GM19455 (cell line): ENCODE measurements at regions not wholly inside any gene's neighbourhood (a gene's known extent, or its start where the extent isn't known, plus 50 kb on each side); places are given as distances from the start of the nearest gene placed in this dataset.
"Not testable (repeated sequence)": the region's sequence is repeated elsewhere in the genome, so short reads cannot be mapped to it uniquely, and the experiment has no call there.

Experiments used
- ATAC-seq: cut with Tn5 transposase; IDR thresholded peaks from one replicate; pipeline ENCODE4 v1.9.1; 2021; ENCODE audit not compliant: unreplicated experiment

- ATAC-seq, result no peak
These were observed 742.8 kb downstream of the FAM181B start for GRCh38 chr11:81990659-81991443.

GRCh38 chr11:81989093-81989492, 744.6 kb downstream of the FAM181B start:
- no peak for ATAC-seq

- no peak for ATAC-seq
These were observed 745.7 kb downstream of the FAM181B start for GRCh38 chr11:81987829-81988472.

GRCh38 chr11:81986556-81987161, 747.0 kb downstream of the FAM181B start:
- no peak for ATAC-seq

- no peak for ATAC-seq
These were observed 754.2 kb downstream of the FAM181B start for GRCh38 chr11:81979448-81979847.

- ATAC-seq, result no peak
These were observed 758.3 kb downstream of the FAM181B start for GRCh38 chr11:81975261-81975900.

GRCh38 chr11:81970886-81971285, 762.8 kb downstream of the FAM181B start:
- ATAC-seq, result no peak

GRCh38 chr11:81967242-81967641, 766.4 kb downstream of the FAM181B start:
- no peak for ATAC-seq

- no peak for ATAC-seq
These were observed 767.3 kb downstream of the FAM181B start for GRCh38 chr11:81966340-81966739.

GRCh38 chr11:81963018-81963417, 770.6 kb downstream of the FAM181B start:
- no peak for ATAC-seq

- no peak for ATAC-seq
These were observed 773.2 kb downstream of the FAM181B start for GRCh38 chr11:81960443-81960842.

- no peak for ATAC-seq
These were observed 774.3 kb downstream of the FAM181B start for GRCh38 chr11:81959341-81959740.

- not testable (repeated sequence) for ATAC-seq
These were observed 779.4 kb downstream of the FAM181B start for GRCh38 chr11:81954301-81954700.

- ATAC-seq, result no peak
These were observed 786.8 kb downstream of the FAM181B start for GRCh38 chr11:81946831-81947230.

- ATAC-seq, result no peak
These were observed 791.0 kb downstream of the FAM181B start for GRCh38 chr11:81942646-81943045.

GRCh38 chr11:81941998-81942397, 791.7 kb downstream of the FAM181B start:
- no peak for ATAC-seq

GRCh38 chr11:81932303-81932702, 801.4 kb downstream of the FAM181B start:
- ATAC-seq, result no peak

- ATAC-seq, result no peak
These were observed 813.5 kb downstream of the FAM181B start for GRCh38 chr11:81920205-81920604.

GRCh38 chr11:81916451-81916850, 817.2 kb downstream of the FAM181B start:
- ATAC-seq, result no peak

GRCh38 chr11:81915045-81915444, 818.6 kb downstream of the FAM181B start:
- no peak for ATAC-seq

GRCh38 chr11:81913793-81914192, 819.9 kb downstream of the FAM181B start:
- ATAC-seq, result no peak

GRCh38 chr11:81907996-81908395, 825.7 kb downstream of the FAM181B start:
- no peak for ATAC-seq
